ENCODE measurements at regions not wholly inside any gene's neighbourhood (a gene's known extent, or its start where the extent isn't known, plus 50 kb on each side); places are given as distances from the start of the nearest gene placed in this dataset.

- H3K36me3 Mint-ChIP-seq (ENCODE audit: low read depth), result peaks cover 4% of the 10 kb centered on the region
- TF ChIP-seq, protein P1, sequence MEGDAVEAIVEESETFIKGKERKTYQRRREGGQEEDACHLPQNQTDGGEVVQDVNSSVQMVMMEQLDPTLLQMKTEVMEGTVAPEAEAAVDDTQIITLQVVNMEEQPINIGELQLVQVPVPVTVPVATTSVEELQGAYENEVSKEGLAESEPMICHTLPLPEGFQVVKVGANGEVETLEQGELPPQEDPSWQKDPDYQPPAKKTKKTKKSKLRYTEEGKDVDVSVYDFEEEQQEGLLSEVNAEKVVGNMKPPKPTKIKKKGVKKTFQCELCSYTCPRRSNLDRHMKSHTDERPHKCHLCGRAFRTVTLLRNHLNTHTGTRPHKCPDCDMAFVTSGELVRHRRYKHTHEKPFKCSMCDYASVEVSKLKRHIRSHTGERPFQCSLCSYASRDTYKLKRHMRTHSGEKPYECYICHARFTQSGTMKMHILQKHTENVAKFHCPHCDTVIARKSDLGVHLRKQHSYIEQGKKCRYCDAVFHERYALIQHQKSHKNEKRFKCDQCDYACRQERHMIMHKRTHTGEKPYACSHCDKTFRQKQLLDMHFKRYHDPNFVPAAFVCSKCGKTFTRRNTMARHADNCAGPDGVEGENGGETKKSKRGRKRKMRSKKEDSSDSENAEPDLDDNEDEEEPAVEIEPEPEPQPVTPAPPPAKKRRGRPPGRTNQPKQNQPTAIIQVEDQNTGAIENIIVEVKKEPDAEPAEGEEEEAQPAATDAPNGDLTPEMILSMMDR (conservative IDR thresholded peaks at IDR 0.05), result no peak
- DNase-seq (ENCODE audit: low read depth, low spot score), result no peak
- peaks cover 5% of the 10 kb centered on the region for H3K9me3 Mint-ChIP-seq
- H3K27ac Mint-ChIP-seq (ENCODE audit: unreplicated experiment), result no peak overlapping the region
- H3K27me3 Mint-ChIP-seq (ENCODE audit: low read depth), result no peaks in the 10 kb centered on the region
- no peaks in the 10 kb centered on the region for H3K4me1 Mint-ChIP-seq
- no peak overlapping the region for H3K4me3 Mint-ChIP-seq
These were observed 810.1 kb downstream of the FAT4 start for GRCh38 chr4:126124818-126125217.

DNA sequence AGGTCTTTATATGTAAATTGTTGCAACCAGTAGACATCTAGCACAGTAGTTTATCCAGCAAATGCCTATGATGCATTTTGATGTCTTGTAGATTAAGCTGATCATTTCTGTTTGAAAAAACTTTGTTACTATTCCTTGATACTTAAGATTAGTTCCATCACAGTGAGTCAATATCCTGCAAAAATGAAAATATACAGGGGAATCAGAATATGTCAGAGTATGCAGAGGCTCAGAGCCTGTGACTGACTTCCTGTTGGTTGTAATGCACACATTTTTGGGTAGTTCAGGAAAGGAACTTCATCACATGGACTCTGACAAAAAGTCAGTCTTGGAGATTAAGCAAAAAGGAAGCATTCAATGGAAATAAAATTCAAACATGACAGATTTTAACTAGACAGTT lies 815.5 kb downstream of the FAT4 start:
- no peak for DNase-seq (ENCODE audit: low read depth, low spot score)
- Mint-ChIP-seq H3K27ac (ENCODE audit: unreplicated experiment) (no peak overlapping the region), H3K27me3 (ENCODE audit: low read depth) (no peaks in the 10 kb centered on the region), H3K4me3 (no peak overlapping the region), H3K36me3 (ENCODE audit: low read depth) (no peaks in the 10 kb centered on the region), H3K9me3 (peaks cover 5% of the 10 kb centered on the region), H3K4me1 (no peaks in the 10 kb centered on the region)
- TF ChIP-seq, protein P1 (conservative IDR thresholded peaks at IDR 0.05), result no peak

DNA sequence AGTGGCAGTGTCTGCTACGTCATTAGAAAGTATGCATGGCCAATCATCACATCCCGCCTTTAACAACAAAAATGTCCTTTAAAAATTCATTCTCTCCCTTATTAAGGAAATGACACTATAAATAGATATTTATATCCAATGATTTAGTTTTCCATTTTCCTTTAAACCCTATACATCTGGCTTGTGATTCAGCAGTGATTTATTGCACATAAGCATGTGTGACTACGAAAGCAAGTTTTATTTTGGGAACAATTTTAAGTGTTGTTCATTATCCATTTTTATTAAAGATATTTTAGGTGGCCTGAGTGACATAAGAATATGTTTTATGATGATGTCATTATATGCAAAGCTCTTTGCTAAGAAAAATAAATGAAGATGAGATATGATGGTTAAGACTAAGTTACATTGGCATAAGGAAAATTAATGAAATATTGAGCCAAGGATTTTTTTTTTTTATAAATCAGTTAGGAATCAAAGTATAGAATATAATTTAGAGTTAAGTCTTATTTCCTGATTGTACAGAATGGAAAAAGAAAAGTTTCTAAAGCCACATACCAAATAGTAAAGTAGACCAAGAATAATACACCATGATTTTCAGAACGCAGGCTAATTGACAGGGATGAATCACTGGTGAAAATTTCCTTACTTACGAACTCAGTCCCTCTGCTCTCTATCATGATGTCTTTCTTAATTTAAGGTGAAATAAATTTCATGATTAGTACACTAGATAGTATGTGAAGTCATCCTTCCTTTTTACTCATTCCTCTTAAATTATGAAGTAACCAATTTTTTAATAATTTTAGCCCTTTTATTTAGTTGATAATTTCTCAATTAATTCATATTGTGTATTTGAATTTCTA lies 822.4 kb downstream of the FAT4 start:
- Mint-ChIP-seq H3K9me3 (no peaks in the 10 kb centered on the region), H3K27ac (ENCODE audit: unreplicated experiment) (no peak overlapping the region), H3K4me1 (no peaks in the 10 kb centered on the region), H3K4me3 (no peak overlapping the region), H3K27me3 (ENCODE audit: low read depth) (no peaks in the 10 kb centered on the region), H3K36me3 (ENCODE audit: low read depth) (no peaks in the 10 kb centered on the region)
- DNase-seq (ENCODE audit: low read depth, low spot score), result no peak
- TF ChIP-seq, protein P1 (conservative IDR thresholded peaks at IDR 0.05), result no peak

- no peak overlapping the region for H3K4me3 Mint-ChIP-seq
- no peaks in the 10 kb centered on the region for H3K9me3 Mint-ChIP-seq
- TF ChIP-seq, protein P1 (conservative IDR thresholded peaks at IDR 0.05), result no peak
- no peak for DNase-seq (ENCODE audit: low read depth, low spot score)
- H3K4me1 Mint-ChIP-seq, result no peaks in the 10 kb centered on the region
- H3K27ac Mint-ChIP-seq (ENCODE audit: unreplicated experiment), result no peak overlapping the region
- H3K27me3 Mint-ChIP-seq (ENCODE audit: low read depth), result no peaks in the 10 kb centered on the region
- no peaks in the 10 kb centered on the region for H3K36me3 Mint-ChIP-seq (ENCODE audit: low read depth)
These were observed 823.0 kb downstream of the FAT4 start for GRCh38 chr4:126137782-126138170.

DNA sequence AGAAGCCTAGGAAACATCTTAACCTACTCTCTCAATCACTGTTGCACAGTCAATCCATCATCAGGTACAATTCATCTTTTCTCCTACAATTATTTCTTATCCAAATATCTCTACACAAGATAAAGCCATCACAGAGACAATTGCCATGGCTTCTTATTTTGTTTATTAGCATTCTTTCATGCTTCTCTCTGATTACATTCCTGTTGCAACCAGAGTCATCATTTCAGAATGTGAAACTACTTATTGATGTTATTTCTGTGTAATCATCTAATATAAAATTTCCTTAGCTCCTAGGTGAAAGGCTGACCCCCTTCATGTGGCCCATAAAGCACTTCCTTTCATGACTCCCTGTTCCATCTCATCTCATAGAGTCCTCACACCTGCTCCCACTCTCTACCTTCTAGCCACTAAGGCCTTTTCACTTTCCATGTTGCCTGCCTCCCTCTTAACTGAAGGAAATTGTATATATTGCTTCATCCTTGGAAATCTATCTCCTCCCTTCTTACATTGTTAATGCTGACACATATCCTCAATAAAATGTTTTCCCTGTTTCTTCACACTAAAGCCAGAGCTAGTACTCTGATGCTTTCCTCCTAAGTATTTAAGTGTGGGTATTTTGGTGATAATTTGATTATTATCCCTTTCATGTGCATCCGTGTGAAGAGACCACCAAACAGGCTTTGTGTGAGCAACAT lies 829.9 kb downstream of the FAT4 start:
- DNase-seq (ENCODE audit: low read depth, low spot score), result no peak
- no peaks in the 10 kb centered on the region for H3K4me1 Mint-ChIP-seq
- TF ChIP-seq, protein P1 (conservative IDR thresholded peaks at IDR 0.05), result no peak
- peaks cover 9% of the 10 kb centered on the region for H3K36me3 Mint-ChIP-seq (ENCODE audit: low read depth)
- H3K27me3 Mint-ChIP-seq (ENCODE audit: low read depth), result no peaks in the 10 kb centered on the region
- peaks cover 4% of the 10 kb centered on the region for H3K9me3 Mint-ChIP-seq
- H3K4me3 Mint-ChIP-seq, result no peak overlapping the region
- no peak overlapping the region for H3K27ac Mint-ChIP-seq (ENCODE audit: unreplicated experiment)

Data from neural crest cell (in vitro differentiated cells).